SK-N-SH (cell line): ENCODE measurements at regions not wholly inside any gene's neighbourhood (a gene's known extent, or its start where the extent isn't known, plus 50 kb on each side); places are given as distances from the start of the nearest gene placed in this dataset.

Experiments
- CTCF ChIA-PET: fragments of 300-600, 350-600 bp; formaldehyde crosslinking; extraction: SDS; loops from one replicate; lab custom pipeline; 2021; lab: Yijun Ruan, JAX
- POLR2A ChIA-PET: fragments of 350-600 bp; sonication (Branson Sonifier 250); formaldehyde crosslinking; extraction: SDS; loops from one replicate; lab custom pipeline; 2020; ENCODE audit warnings: antibody characterized with exemption, inconsistent platforms; lab: Yijun Ruan, JAX
- DNase-seq: peaks from one replicate; pipeline ENCODE4 v3.0.0; 2012
- H2AFZ ChIP-seq: fragments of 200-600 bp; sonication (generic); 2 replicates; pipeline ENCODE4 v1.8.1; 2016; ENCODE audit warnings: antibody characterized with exemption, mild to moderate bottlenecking, low read depth
- H3F3A ChIP-seq: fragments of 200-600 bp; sonication (generic); replicated peaks from 2 replicates; pipeline ENCODE3; 2016; ENCODE audit warnings: antibody characterized with exemption, mild to moderate bottlenecking; ENCODE audit not compliant: insufficient read depth
- H3K27ac ChIP-seq, 2 experiments: fragments of 200-500 bp in 1 of 2; fragments of 200-600 bp in 1 of 2; sonication (Bioruptor generic) in 1 of 2; sonication (generic), shearing (Covaris generic) in 1 of 2; 2 replicates each; pipeline versions ENCODE4 v1.5.1 to v1.6.1; 2014 to 2016; ENCODE audit warnings: low read depth in 2 of 2, inconsistent platforms in 1 of 2, low read length in 1 of 2, mild to moderate bottlenecking in 1 of 2, mixed read lengths in 1 of 2
- H3K27me3 ChIP-seq: fragments of 200-600 bp; sonication (generic), shearing (Covaris generic); 2 replicates; pipeline ENCODE4 v1.6.1; 2016; ENCODE audit warnings: mixed run types; ENCODE audit not compliant: insufficient read depth
- H3K36me3 ChIP-seq, 2 experiments: fragments of 200-500 bp in 1 of 2; fragments of 200-600 bp in 1 of 2; sonication (Bioruptor generic) in 1 of 2; sonication (generic) in 1 of 2; replicated peaks in 1 of 2; 2 replicates each; pipeline versions ENCODE3 to v1.5.1; 2014 to 2016; ENCODE audit warnings: low read length in 1 of 2, mild to moderate bottlenecking in 1 of 2; ENCODE audit not compliant: insufficient read depth in 2 of 2, control insufficient read depth in 1 of 2
- H3K4me1 ChIP-seq, 2 experiments: fragments of 200-500 bp in 1 of 2; fragments of 200-600 bp in 1 of 2; sonication (Bioruptor generic) in 1 of 2; sonication (generic), shearing (Covaris generic) in 1 of 2; 2 replicates each; pipeline versions ENCODE4 v1.5.1 to v1.6.1; 2014 to 2016; ENCODE audit warnings: low read depth in 1 of 2, low read length in 1 of 2, mixed run types in 1 of 2; ENCODE audit not compliant: insufficient read depth in 2 of 2, control insufficient read depth in 1 of 2
- H3K4me2 ChIP-seq: fragments of 200-600 bp; sonication (generic), shearing (Covaris generic); 2 replicates; pipeline ENCODE4 v1.6.1; 2017; ENCODE audit warnings: mixed run types
- H3K4me3 ChIP-seq, 2 experiments: fragments of 200-500 bp in 1 of 2; fragments of 200-600 bp in 1 of 2; sonication (Bioruptor generic) in 1 of 2; sonication (generic), shearing (Covaris generic) in 1 of 2; 2 replicates each; pipeline versions ENCODE4 v1.5.1 to v1.8.1; 2014 to 2016; ENCODE audit warnings: low read depth in 2 of 2, inconsistent platforms in 1 of 2, low read length in 1 of 2, mild to moderate bottlenecking in 1 of 2, mixed read lengths in 1 of 2, moderate library complexity in 1 of 2
- H3K79me2 ChIP-seq: fragments of 200-600 bp; sonication (generic); 2 replicates; pipeline ENCODE4 v1.8.1; 2017; ENCODE audit warnings: mild to moderate bottlenecking; ENCODE audit not compliant: insufficient read depth
- H3K9ac ChIP-seq: fragments of 200-600 bp; sonication (generic); 2 replicates; pipeline ENCODE4 v1.6.1; 2017; ENCODE audit warnings: mixed run types
- H3K9me2 ChIP-seq: fragments of 200-600 bp; sonication (generic); 2 replicates; pipeline ENCODE4 v1.6.1; 2017; ENCODE audit warnings: mixed run types
- H3K9me3 ChIP-seq: fragments of 200-600 bp; sonication (generic); 2 replicates; pipeline ENCODE4 v1.6.1; 2017; ENCODE audit warnings: mixed run types, mild to moderate bottlenecking, moderate library complexity
- H4K20me1 ChIP-seq: fragments of 200-600 bp; sonication (generic); 2 replicates; pipeline ENCODE4 v1.6.1; 2017; ENCODE audit warnings: mild to moderate bottlenecking, mixed run types; ENCODE audit not compliant: insufficient read depth
- CHD2 ChIP-seq: fragments of 150-350 bp; IDR thresholded peaks from 2 replicates; pipeline ENCODE4 v1.6.1; 2018; ENCODE audit warnings: low read length; ENCODE audit not compliant: partially characterized antibody
- CTCF ChIP-seq: fragments of 200-600 bp; sonication (generic); IDR thresholded peaks from 2 replicates; pipeline ENCODE4 v1.6.1; 2017; ENCODE audit warnings: antibody characterized with exemption, mild to moderate bottlenecking, moderate library complexity
- ELF1 ChIP-seq: IDR thresholded peaks from 2 replicates; pipeline ENCODE4 v1.4.0; 2012
- EP300 ChIP-seq, 2 experiments: IDR thresholded peaks; 2 replicates each; pipeline versions ENCODE4 v1.4.0 to v1.6.1; 2012; ENCODE audit warnings: borderline replicate concordance in 1 of 2, low read depth in 1 of 2, low read length in 1 of 2
- FOSL2 ChIP-seq: IDR thresholded peaks from 2 replicates; pipeline ENCODE4 v1.4.0; 2012; ENCODE audit warnings: low read depth, mild to moderate bottlenecking, moderate library complexity, borderline replicate concordance
- FOXM1 ChIP-seq: IDR thresholded peaks from 2 replicates; pipeline ENCODE4 v1.4.0; 2012; ENCODE audit warnings: low read depth, mild to moderate bottlenecking
- GABPA ChIP-seq: IDR thresholded peaks from 2 replicates; pipeline ENCODE4 v1.4.0; 2012; ENCODE audit warnings: low read depth, mild to moderate bottlenecking
- IRF3 ChIP-seq: fragments of 150-350 bp; IDR thresholded peaks from 2 replicates; pipeline ENCODE4 v1.6.1; 2016; ENCODE audit warnings: mild to moderate bottlenecking, low read depth, low read length
- JUND ChIP-seq: IDR thresholded peaks from 2 replicates; pipeline ENCODE4 v1.4.0; 2012
- RAD21 ChIP-seq: IDR thresholded peaks from 2 replicates; pipeline ENCODE4 v1.6.1; 2012; ENCODE audit warnings: mild to moderate bottlenecking, low read length
- RCOR1 ChIP-seq: fragments of 150-350 bp; IDR thresholded peaks from 2 replicates; pipeline ENCODE4 v1.6.1; 2017; ENCODE audit warnings: antibody characterized with exemption, low read length
- RXRA ChIP-seq: IDR thresholded peaks from 2 replicates; pipeline ENCODE4 v1.4.0; 2012; ENCODE audit warnings: low read depth, mild to moderate bottlenecking, borderline replicate concordance
- SIN3A ChIP-seq: IDR thresholded peaks from 2 replicates; pipeline ENCODE4 v1.6.1; 2012; ENCODE audit warnings: low read depth, mild to moderate bottlenecking, low read length, moderate library complexity, borderline replicate concordance
- SMC3 ChIP-seq: IDR thresholded peaks from 2 replicates; pipeline ENCODE4 v1.6.1; 2012; ENCODE audit warnings: low read depth, low read length, improper control_type of control experiment
- TAF1 ChIP-seq: IDR thresholded peaks from 2 replicates; pipeline ENCODE4 v1.6.1; 2012; ENCODE audit warnings: low read depth, mild to moderate bottlenecking, low read length, moderate library complexity, borderline replicate concordance
- USF1 ChIP-seq: IDR thresholded peaks from 2 replicates; pipeline ENCODE4 v1.4.0; 2012; ENCODE audit warnings: low read depth, borderline replicate concordance
- WGBS: methylation state at CpG from one replicate; pipeline ENCODE4 v1.1.6; 2017; ENCODE audit warnings: low lambda C conversion rate; 5-methylcytosine and 5-hydroxymethylcytosine counted together
- TF ChIP-seq, protein P1 (sequence below): IDR thresholded peaks from 2 replicates; pipeline ENCODE4 v1.4.0; 2012; ENCODE audit warnings: low read depth, borderline replicate concordance

GRCh38 chr21:15289246-15289645, 224.4 kb upstream of the NRIP1 start:
- ChIA-PET CTCF (no interaction called here), POLR2A (no interaction called here)
- H3K79me2 ChIP-seq, result no peaks in the 10 kb centered on the region

More at GRCh38 chr21:15289246-15289645, 224.4 kb upstream of the NRIP1 start:
- Histone ChIP-seq H3K4me3 (no peak overlapping the region), H4K20me1 (no peaks in the 10 kb centered on the region), H3F3A (peaks cover 4% of the 10 kb centered on the region), H3K9me2 (no peaks in the 10 kb centered on the region), H3K27ac (no peak overlapping the region), H3K4me1 (no peaks in the 10 kb centered on the region; a peak in 1 of 4 replicates), H3K9ac (no peak overlapping the region), H3K27me3 (peaks cover 14% of the 10 kb centered on the region; the same call in 1 of the 2 replicates), H3K36me3 (no peaks in the 10 kb centered on the region), H2AFZ (no peak overlapping the region), H3K9me3 (no peaks in the 10 kb centered on the region), H3K4me2 (no peak overlapping the region)
- no peak for DNase-seq
- WGBS, result 54% methylated on average over 6 of the region's 13 CpGs
- TF ChIP-seq GABPA (no peak), RXRA (no peak), RCOR1 (no peak), ELF1 (no peak), USF1 (no peak), SMC3 (no peak), FOSL2 (no peak), EP300 (IDR thresholded peaks at IDR 0.05; ENCODE audit: borderline replicate concordance in 1 of 2, low read depth in 1 of 2, low read length in 1 of 2) (no peak), FOXM1 (no peak), IRF3 (no peak), CHD2 (no peak), CTCF (no peak), RAD21 (no peak), SIN3A (no peak), TAF1 (no peak), JUND (no peak)
- TF ChIP-seq, protein P1, sequence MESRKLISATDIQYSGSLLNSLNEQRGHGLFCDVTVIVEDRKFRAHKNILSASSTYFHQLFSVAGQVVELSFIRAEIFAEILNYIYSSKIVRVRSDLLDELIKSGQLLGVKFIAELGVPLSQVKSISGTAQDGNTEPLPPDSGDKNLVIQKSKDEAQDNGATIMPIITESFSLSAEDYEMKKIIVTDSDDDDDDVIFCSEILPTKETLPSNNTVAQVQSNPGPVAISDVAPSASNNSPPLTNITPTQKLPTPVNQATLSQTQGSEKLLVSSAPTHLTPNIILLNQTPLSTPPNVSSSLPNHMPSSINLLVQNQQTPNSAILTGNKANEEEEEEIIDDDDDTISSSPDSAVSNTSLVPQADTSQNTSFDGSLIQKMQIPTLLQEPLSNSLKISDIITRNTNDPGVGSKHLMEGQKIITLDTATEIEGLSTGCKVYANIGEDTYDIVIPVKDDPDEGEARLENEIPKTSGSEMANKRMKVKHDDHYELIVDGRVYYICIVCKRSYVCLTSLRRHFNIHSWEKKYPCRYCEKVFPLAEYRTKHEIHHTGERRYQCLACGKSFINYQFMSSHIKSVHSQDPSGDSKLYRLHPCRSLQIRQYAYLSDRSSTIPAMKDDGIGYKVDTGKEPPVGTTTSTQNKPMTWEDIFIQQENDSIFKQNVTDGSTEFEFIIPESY, result no peak
